ENCODE measurements at regions not wholly inside any gene's neighbourhood (a gene's known extent, or its start where the extent isn't known, plus 50 kb on each side); places are given as distances from the start of the nearest gene placed in this dataset.
"Not testable (repeated sequence)": the region's sequence is repeated elsewhere in the genome, so short reads cannot be mapped to it uniquely, and the experiment has no call there.

DNA sequence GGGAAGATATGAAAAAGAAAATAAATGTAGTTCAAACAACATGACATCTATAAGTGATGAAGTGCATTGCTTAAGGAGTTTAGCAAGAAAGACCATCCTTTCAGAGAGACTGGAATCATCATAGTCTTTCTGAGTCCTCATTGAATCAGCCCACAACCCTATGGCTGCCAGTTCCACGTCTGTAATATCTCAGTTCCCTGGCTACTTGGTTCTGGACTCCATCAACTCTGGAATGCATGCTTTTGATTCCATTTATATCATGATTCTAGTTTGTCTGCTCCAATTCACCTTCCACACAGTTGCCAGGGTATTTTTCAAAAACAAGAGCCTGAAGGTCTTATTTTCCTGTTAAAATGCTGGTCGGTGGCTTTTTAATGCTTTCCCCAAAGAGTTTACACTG, 126.4 kb upstream of the MDFIC start:
- no peak overlapping the region for H3K4me3 ChIP-seq (ENCODE audit: low read depth, low read length)
- TF ChIP-seq, protein P1, sequence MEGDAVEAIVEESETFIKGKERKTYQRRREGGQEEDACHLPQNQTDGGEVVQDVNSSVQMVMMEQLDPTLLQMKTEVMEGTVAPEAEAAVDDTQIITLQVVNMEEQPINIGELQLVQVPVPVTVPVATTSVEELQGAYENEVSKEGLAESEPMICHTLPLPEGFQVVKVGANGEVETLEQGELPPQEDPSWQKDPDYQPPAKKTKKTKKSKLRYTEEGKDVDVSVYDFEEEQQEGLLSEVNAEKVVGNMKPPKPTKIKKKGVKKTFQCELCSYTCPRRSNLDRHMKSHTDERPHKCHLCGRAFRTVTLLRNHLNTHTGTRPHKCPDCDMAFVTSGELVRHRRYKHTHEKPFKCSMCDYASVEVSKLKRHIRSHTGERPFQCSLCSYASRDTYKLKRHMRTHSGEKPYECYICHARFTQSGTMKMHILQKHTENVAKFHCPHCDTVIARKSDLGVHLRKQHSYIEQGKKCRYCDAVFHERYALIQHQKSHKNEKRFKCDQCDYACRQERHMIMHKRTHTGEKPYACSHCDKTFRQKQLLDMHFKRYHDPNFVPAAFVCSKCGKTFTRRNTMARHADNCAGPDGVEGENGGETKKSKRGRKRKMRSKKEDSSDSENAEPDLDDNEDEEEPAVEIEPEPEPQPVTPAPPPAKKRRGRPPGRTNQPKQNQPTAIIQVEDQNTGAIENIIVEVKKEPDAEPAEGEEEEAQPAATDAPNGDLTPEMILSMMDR (IDR thresholded peaks at IDR 0.05; ENCODE audit: low read depth, low read length), result no peak

DNA sequence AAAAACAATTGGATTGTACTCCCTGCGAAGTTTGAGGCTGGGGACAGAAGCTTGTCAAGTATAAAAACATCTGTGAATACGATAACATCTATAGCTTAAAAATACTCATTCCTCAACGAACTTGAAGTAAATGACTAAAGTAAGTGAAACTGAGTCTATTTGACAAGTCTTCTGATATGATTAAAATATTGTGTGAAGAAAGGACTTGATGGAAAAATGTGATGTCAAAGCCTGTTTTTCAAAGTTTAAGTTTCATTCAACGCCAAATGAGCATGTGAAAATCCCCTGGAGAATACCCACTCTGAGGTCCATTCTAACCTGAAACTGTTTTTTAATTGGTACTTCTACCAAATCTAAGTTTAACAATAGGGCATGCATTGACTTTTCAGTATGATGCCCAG, 122.3 kb upstream of the MDFIC start:
- H3K4me3 ChIP-seq (ENCODE audit: low read depth, low read length), result no peak overlapping the region
- TF ChIP-seq, protein P1 (IDR thresholded peaks at IDR 0.05; ENCODE audit: low read depth, low read length), result no peak

DNA sequence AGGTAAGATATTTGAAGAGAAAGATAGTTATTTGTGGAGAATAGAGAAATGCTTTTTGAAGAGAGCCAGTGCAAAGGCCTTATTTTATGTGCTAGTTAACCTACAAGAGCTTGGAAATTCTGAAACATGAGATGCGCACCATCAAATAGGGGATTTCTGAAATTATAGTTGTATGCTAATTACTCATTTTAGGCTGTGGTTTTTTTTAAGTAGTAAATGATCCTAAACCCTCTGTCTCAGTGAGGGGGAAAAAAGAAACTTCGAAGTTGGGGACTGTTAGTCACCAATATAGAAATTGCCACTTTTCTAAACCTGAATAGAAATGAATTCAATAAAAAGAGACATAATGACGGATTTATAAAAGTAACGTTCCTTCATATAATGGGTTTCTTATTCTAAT, 119.3 kb upstream of the MDFIC start:
- H3K4me3 ChIP-seq (ENCODE audit: low read depth, low read length), result no peak overlapping the region
- TF ChIP-seq, protein P1 (IDR thresholded peaks at IDR 0.05; ENCODE audit: low read depth, low read length), result no peak

DNA sequence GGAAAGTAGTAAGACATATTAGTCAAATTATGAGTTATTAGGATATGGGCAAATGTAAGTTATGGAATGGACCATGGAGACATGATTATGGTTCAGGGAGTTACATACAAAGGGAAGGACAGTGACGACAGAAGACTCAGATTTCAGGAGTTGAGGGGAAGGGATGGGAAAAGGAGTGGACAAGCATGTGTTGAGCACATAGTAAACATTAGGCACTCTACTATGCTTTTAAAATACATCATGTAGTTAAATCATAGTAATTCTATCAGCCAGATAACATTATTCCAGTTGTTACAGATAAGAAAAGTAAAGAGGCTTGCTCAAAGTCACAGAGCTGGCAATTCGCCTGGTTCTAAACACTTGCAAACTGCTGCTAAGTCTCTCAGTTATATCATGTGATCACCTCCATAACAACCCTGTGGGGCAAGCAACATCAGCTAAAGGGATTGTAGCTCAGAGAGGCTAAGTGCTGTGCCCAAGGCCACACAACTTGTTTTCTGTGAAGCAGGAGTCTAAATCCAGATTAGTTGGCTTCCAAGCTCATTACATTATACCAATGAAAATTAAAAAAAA, 115.2 kb upstream of the MDFIC start:
- TF ChIP-seq, protein P1 (IDR thresholded peaks at IDR 0.05; ENCODE audit: low read depth, low read length), result no peak
- H3K4me3 ChIP-seq (ENCODE audit: low read depth, low read length), result no peak overlapping the region

DNA sequence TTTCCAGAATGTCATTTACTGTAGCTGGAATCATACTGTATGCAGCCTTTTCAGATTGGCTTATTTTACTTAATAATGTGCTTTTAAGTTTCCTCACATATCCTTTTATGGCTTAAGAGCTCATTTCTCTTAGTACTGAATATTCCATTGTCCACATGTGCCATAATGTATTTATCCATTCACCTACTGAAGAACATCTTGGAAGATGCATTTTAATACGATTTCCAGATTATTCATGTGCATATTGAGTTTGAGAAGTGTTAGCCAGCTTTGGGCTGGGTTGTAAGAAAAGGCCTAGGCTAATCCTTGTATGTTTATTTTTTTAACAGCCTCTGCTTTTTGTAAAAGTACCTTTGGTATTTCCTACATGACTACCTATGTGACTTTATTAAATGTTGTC, 109.3 kb upstream of the MDFIC start:
- TF ChIP-seq, protein P1 (IDR thresholded peaks at IDR 0.05; ENCODE audit: low read depth, low read length), result no peak
- no peak overlapping the region for H3K4me3 ChIP-seq (ENCODE audit: low read depth, low read length)

DNA sequence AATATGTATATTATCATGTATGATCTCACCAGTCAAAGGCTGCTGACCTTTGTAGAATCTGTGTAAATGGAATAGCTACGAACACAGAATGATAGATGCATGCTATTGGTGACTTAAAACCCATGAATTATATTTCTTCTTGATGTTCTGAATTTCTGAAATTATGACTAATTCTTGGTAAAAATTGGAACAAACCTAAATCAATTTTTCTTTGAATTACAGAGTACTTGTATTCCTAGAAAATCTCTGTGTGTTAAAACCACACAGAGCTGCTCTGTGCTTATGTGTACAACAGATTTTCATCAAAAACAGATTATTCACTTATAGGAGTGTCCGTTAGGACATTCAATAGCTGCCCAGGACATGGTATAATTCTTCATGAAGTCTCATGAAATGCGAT, 108.3 kb upstream of the MDFIC start:
- no peak overlapping the region for H3K4me3 ChIP-seq (ENCODE audit: low read depth, low read length)
- TF ChIP-seq, protein P1 (IDR thresholded peaks at IDR 0.05; ENCODE audit: low read depth, low read length), result no peak

DNA sequence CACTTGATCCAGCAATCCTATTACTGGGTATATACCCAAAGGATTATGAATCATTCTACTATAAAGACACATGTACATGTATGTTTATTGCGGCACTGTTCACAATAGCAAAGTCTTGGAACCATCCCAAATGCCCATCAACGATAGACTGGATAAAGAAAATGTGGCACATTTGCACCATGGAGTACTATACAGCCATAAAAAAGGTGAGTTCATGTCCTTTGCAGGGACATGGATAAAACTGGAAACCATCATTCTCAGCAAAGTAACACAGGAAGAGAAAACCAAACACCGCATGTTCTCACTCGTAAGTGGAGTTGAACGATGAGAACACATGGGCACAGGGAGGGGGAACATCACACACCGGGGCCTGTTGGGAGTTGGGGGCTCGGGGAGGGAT, 104.9 kb upstream of the MDFIC start:
- H3K4me3 ChIP-seq (ENCODE audit: low read depth, low read length), result not testable (repeated sequence)

DNA sequence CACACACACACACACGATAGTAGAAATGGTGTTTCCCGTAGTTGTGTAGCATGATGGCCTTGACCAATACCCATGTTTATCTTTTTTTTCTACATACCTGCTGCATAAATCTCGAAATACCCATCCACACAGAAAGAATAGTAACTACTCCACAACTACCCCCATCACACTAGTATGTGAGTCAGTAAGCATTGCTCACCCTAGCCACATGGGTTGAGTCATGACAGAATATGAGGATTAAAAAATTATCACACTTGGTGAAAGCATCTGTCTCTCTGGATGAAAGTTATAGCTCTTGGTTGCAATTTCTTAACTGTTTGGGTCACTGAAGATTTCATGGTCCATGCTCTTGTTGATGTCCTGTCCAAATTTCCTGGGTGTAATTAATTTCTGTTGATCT, 103.4 kb upstream of the MDFIC start:
- TF ChIP-seq, protein P1 (IDR thresholded peaks at IDR 0.05; ENCODE audit: low read depth, low read length), result no peak
- H3K4me3 ChIP-seq (ENCODE audit: low read depth, low read length), result no peak overlapping the region

Data from WI38 (cell line).